H1 (cell line): ENCODE measurements at regions not wholly inside any gene's neighbourhood (a gene's known extent, or its start where the extent isn't known, plus 50 kb on each side); places are given as distances from the start of the nearest gene placed in this dataset.

Experiments used
- CBX8 ChIP-seq: fragments of 300-800, 300-1000 bp; sonication (generic); IDR thresholded peaks from 2 replicates; pipeline ENCODE4 v1.7.1; 2016; ENCODE audit warnings: low read depth, low read length, borderline replicate concordance
- FOSL1 ChIP-seq: IDR thresholded peaks from 2 replicates; pipeline ENCODE4 v1.6.1; 2011; ENCODE audit warnings: mild to moderate bottlenecking, low read depth, low read length, moderate library complexity; ENCODE audit not compliant: insufficient read depth
- POLR2A ChIP-seq, 2 experiments: IDR thresholded peaks; 1 replicate in 1 of 2; 2 replicates in 1 of 2; pipeline ENCODE4 v1.6.1; 2011; ENCODE audit warnings: low read depth in 2 of 2, low read length in 2 of 2, mild to moderate bottlenecking in 2 of 2; ENCODE audit errors: control extremely low read depth in 1 of 2
- RFX5 ChIP-seq: IDR thresholded peaks from 2 replicates; pipeline ENCODE4 v1.6.1; 2011; ENCODE audit warnings: low read depth, low read length, improper control_type of control experiment, borderline replicate concordance
- SP1 ChIP-seq: IDR thresholded peaks from 2 replicates; pipeline ENCODE4 v1.6.1; 2011; ENCODE audit warnings: low read depth, low read length
- SP2 ChIP-seq: IDR thresholded peaks from 2 replicates; pipeline ENCODE4 v1.6.1; 2012; ENCODE audit warnings: mild to moderate bottlenecking, low read length, inconsistent platforms
- SRF ChIP-seq: IDR thresholded peaks from 2 replicates; pipeline ENCODE4 v1.6.1; 2011; ENCODE audit warnings: mild to moderate bottlenecking, low read depth, low read length, moderate library complexity
- TBP ChIP-seq: IDR thresholded peaks from 2 replicates; pipeline ENCODE4 v1.6.1; 2011; ENCODE audit warnings: low read depth, low read length, improper control_type of control experiment
- TF ChIP-seq, protein P1 (sequence below), 3 experiments: IDR thresholded peaks; 1 replicate in 2 of 3; 2 replicates in 1 of 3; pipeline versions ENCODE4 v1.5.1 to v1.6.1; 2011; ENCODE audit warnings: low read length in 3 of 3, mild to moderate bottlenecking in 3 of 3, inconsistent platforms in 2 of 3, low read depth in 1 of 3, moderate library complexity in 1 of 3; ENCODE audit not compliant: insufficient read depth in 1 of 3; ENCODE audit errors: control extremely low read depth in 1 of 3

DNA sequence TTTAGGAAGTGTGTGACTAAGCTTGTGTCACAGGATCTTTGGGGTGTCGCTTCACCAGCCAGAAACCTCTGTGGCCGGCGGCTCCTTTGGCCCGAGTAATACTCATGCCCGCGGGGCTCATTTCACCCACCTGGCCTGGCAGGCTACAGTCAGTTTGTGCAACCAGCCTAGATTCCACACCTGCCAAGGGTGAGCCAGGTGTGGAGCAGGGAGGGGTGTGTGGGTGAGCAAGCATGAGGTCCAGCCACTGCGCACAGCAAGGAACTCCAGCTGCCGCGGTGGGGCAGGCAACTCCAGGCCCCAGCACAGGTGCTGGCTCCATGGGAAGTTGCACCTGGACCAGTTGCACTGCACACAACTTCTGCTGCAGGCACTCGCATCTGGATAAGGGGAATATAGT lies 462.3 kb upstream of the LRFN5 start:
- no peak for TF ChIP-seq RFX5
- TF ChIP-seq, protein P1, sequence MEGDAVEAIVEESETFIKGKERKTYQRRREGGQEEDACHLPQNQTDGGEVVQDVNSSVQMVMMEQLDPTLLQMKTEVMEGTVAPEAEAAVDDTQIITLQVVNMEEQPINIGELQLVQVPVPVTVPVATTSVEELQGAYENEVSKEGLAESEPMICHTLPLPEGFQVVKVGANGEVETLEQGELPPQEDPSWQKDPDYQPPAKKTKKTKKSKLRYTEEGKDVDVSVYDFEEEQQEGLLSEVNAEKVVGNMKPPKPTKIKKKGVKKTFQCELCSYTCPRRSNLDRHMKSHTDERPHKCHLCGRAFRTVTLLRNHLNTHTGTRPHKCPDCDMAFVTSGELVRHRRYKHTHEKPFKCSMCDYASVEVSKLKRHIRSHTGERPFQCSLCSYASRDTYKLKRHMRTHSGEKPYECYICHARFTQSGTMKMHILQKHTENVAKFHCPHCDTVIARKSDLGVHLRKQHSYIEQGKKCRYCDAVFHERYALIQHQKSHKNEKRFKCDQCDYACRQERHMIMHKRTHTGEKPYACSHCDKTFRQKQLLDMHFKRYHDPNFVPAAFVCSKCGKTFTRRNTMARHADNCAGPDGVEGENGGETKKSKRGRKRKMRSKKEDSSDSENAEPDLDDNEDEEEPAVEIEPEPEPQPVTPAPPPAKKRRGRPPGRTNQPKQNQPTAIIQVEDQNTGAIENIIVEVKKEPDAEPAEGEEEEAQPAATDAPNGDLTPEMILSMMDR (IDR thresholded peaks at IDR 0.05; ENCODE audit: control extremely low read depth in 1 of 3, insufficient read depth in 1 of 3, low read depth in 1 of 3, low read length in 3 of 3) = no peak
- no peak for TF ChIP-seq SP1
- no peak for TF ChIP-seq TBP
- no peak for TF ChIP-seq CBX8
- TF ChIP-seq SRF = no peak
- no peak for TF ChIP-seq SP2
- TF ChIP-seq POLR2A (IDR thresholded peaks at IDR 0.05; ENCODE audit: control extremely low read depth in 1 of 2, low read depth in 2 of 2, low read length in 2 of 2) = no peak
- TF ChIP-seq FOSL1 = no peak
